PC-9 (cell line): ENCODE measurements at regions not wholly inside any gene's neighbourhood (a gene's known extent, or its start where the extent isn't known, plus 50 kb on each side); places are given as distances from the start of the nearest gene placed in this dataset.

Experiments
- EZH2 ChIP-seq: fragments of 200-600 bp; sonication (generic); IDR thresholded peaks from 2 replicates; pipeline ENCODE4 v1.8.0; 2017; ENCODE audit warnings: antibody characterized with exemption, low read depth
- TF ChIP-seq, protein P1 (sequence below): fragments of 200-600 bp; sonication (generic); conservative IDR thresholded peaks from 2 replicates; pipeline ENCODE4 v1.6.1; 2017; ENCODE audit warnings: mixed run types, antibody characterized with exemption, mild to moderate bottlenecking, moderate library complexity

DNA sequence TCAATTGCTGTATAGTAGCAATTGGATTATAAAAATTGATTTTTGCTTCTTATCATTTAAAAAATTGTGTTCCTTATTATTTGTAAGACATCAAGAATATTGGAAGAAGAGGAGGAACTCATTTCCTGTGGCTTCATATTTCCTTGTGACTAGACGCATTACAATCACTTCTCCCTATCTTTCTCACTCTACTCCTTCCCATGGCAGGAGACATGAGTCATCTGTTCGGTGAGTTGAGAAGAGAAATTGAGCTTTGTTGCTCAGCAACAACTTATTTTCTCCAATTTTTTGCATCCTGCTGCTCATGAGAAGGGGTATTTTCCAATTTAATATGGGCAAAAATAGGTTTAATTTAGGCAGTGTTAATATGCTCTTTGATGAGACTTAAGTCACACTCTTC is 1783.9 kb downstream of the SUCLG1 start:
- TF ChIP-seq, protein P1, sequence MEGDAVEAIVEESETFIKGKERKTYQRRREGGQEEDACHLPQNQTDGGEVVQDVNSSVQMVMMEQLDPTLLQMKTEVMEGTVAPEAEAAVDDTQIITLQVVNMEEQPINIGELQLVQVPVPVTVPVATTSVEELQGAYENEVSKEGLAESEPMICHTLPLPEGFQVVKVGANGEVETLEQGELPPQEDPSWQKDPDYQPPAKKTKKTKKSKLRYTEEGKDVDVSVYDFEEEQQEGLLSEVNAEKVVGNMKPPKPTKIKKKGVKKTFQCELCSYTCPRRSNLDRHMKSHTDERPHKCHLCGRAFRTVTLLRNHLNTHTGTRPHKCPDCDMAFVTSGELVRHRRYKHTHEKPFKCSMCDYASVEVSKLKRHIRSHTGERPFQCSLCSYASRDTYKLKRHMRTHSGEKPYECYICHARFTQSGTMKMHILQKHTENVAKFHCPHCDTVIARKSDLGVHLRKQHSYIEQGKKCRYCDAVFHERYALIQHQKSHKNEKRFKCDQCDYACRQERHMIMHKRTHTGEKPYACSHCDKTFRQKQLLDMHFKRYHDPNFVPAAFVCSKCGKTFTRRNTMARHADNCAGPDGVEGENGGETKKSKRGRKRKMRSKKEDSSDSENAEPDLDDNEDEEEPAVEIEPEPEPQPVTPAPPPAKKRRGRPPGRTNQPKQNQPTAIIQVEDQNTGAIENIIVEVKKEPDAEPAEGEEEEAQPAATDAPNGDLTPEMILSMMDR = no peak
- no peak for TF ChIP-seq EZH2
